Renal pelvis (tissue), 1 donor: ENCODE measurements at regions not wholly inside any gene's neighbourhood (a gene's known extent, or its start where the extent isn't known, plus 50 kb on each side); places are given as distances from the start of the nearest gene placed in this dataset.
"Not testable (repeated sequence)": the region's sequence is repeated elsewhere in the genome, so short reads cannot be mapped to it uniquely, and the experiment has no call there.

Experiments used
- DNase-seq: peaks from one replicate; pipeline ENCODE4 v3.0.0-alpha.2; 2013

DNA sequence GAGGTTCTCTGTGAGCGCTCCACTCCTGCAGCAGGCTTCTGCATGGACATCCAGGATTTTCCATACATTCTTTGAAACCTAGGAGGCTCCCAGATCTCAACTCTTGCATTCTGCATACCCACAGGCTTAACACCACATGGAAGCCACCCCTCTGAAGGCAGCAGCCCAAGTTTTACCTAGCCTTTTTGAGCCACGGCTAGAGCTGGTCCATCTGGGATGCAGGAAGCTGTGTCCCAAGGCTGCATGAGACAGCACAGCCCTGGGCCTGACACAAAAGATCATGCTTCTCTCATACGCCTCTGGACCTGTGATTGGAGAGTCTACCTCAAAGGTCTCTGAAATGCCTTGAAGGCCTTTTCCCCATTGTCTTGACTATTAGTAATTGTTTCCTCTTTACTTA lies 53.6 kb upstream of the RPRM start:
- no peak for DNase-seq

DNA sequence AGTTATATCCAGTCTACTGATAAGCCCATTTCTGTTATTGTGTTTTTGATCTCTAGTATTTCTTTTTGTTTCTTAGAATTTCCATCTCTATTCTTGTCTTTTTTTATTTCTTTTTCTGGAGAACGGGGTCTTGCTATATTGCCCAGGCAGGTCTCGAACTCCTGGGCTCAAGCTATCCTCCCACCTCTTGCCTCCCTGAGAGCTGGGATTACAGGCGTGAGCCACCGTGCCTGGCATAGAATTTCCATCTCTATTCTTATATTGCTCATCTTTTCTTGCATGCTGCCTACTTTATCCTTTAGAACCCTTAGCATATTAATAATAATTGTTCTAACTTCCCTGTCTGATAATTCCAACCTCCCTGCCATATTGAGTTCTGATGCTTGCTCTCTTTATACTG lies 55.2 kb upstream of the RPRM start:
- not testable (repeated sequence) for DNase-seq

DNA sequence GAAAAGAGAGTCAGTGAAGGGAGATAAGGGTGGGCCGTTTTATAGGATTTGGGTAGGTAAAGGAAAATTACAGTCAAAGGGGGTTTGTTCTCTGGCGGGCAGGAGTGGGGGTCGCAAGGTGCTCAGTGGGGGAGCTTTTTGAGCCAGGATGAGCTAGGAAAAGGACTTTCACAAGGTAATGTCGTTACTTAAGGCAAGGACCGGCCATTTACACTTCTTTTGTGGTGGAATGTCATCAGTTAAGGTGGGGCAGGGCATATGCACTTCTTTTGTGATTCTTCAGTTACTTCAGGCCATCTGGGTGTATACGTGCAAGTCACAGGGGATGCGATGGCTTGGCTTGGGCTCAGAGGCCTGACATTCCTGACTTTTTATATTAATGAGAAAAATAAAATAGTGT lies 56.0 kb upstream of the RPRM start:
- DNase-seq = not testable (repeated sequence)

DNA sequence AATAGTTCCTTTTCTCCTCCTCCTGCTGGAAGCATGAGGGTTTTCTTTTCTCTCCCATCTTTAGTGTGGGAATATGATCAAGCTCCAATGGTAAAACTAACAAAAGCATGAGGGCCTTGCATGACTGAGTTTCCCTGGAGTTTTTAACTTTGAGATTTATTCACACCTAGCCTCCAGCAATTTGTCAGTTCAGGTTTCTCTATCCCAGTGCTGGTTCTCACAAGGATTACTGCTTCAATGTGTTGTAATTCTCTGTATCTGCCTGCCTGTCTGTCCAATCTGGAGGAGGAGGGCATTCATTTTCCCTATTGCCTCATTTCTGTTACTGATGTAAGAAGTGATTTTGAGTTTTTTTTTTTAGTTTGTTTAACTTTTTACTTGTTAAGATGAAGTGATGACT lies 57.6 kb upstream of the RPRM start:
- peak; percentile 34 for DNase-seq

- DNase-seq = not testable (repeated sequence)
Measured at GRCh38 chr2:153538102-153538501, 59.5 kb upstream of the RPRM start.

DNA sequence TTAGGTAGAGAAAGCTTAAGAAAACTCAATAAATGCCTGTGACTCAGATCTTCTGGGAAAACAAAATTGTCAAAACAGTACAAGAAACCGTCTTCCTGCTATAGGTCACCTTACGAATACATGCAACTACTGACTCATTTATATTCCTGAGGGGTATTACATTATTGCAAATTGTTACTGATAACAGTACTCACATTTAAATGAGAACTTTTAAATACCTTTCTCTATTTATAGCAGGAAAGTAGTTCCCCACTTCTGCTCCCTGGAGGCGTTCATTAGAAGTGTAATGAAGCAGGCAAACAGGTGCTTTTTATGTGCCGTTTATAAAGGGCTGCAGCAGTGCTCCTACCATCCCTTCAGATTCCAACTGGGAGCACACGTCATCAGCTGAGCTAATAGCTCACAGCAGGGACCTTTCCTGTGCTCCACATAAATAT lies 65.1 kb upstream of the RPRM start:
- DNase-seq = peak; percentile 15

- DNase-seq = no peak
Measured at GRCh38 chr2:153546358-153546757, 67.8 kb upstream of the RPRM start.

DNA sequence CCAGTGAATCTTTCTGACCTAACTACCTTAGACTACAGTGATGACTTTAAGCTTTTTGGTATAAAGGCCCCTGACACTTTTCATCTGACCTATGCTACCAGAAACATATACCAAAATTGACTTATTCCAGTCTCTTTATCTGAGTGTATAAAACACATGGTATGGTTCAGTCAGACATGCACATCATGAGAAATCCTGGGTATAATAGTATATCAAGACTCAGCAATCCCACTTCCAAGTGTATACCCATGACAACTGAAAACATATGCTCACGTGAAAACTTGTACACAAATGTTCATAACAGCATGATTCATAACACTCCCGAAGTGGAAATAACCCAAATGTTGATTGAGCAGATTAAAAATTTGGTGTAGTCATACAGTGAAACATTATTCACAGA lies 70.0 kb upstream of the RPRM start:
- no peak for DNase-seq

DNA sequence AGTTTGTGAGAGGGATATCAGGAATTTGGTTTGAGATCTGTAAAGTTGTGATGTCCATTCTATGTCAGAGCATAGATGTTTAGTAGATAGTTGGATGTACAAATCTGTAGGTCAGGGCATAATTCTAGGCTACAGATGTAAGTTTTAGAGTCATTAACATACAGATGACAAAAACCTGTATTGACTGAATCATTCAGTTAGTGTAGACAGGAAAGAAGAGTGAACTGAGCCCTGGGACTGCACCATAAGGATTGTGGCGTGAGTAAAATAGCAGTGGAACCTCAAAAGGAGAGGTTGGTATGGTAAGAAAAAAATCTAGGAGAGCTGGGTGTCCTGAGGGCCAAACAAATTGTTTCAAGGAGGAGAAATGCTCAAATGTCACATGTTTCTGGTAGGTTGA lies 73.1 kb upstream of the RPRM start:
- no peak for DNase-seq

GRCh38 chr2:153557211-153557610 lies 78.6 kb upstream of the RPRM start:
- DNase-seq = no peak

DNA sequence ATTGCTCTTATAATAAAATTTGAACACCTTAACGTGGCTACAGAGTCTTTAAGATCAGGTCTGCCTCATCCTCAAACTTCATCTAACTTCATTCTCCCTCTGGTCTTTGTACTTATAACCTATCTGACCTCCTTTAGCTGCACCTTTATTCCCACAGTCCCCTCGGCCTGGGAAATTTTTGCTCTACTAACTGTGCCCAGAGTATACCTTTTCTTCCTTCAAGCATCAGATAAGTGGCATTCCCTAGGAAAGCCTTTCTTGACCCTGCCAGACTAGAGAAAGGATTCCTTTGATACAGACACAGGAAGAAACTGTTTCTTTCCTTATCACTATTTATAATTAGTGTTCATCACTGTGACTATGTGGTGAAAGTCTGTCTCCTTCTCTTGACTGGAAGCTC lies 79.2 kb upstream of the RPRM start:
- DNase-seq = no peak

- DNase-seq = no peak
Measured at GRCh38 chr2:153558247-153558646, 79.7 kb upstream of the RPRM start.

DNA sequence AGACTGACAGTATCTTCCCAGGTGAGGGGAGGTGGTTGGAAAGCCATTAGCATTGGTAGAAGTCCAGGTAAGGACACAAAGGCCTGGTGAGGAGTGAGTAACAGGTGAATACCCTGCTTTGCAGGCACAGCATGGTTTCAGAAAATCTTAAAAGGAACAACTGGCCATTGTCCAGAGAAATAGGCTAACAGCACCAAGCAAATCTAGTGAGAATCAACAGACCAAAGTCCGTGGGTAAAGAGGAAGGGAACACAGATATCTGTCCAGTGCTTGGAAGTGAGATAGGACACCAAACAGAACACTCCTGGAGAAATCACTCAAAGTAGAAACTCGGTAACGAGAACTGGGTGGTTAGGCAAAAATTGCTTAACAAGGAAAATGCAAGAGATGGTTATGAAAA lies 88.8 kb upstream of the RPRM start:
- no peak for DNase-seq

- no peak for DNase-seq
Measured at GRCh38 chr2:153568105-153568504, 89.5 kb upstream of the RPRM start.

DNA sequence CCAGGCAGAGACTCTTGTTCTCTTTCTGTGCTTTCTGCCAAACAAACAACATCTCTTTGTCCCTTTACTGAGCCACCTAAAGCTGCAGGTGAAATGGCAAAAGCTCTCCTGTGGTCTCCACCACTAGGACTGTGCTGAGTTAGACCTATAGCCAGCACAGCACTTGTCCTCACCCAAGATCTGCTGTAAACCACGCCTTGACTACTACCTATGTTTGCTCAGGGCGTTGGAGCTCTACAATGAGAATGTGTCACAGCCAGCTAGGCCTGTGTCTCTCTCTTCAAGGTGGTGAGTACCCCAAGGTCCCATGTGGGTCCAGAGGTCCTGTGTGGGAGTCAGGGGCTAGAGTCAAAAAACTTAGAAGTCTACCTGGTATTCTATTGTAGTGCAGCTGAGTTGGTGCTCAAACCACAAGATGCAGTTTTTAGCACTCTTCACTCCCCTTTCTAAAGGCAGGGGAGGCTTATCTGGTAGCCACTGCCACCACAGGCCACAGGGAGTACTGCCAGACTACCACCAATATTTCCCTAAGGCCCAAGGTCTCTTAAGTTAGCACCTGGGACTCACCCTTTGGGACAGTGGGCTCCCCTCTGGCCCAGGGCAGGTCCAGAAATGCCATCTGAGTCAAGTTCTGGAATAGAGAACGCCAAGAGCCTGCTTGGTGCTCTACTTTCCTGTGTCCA lies 96.8 kb upstream of the RPRM start:
- DNase-seq = no peak

- DNase-seq = no peak
Measured at GRCh38 chr2:153584244-153584643, 105.7 kb upstream of the RPRM start.

DNA sequence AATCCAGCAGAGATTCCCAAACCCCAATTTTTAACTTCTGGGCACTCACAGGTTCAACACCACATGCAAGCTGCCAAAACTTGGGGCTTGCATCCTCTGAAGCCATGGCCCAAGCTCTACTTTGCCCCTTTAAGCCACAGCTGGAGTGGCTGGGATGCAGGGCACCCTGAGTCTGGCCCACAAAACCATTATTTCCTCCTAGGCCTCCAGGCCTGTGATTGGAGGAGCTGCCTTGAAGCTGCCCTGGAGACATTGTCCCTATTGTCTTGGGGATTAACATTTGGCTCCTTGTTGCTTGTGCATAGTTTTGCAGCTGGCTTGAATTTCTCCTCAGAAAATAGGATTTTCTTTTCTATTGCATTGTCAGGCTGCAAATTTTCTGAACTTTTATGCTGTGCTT lies 109.8 kb upstream of the RPRM start:
- no peak for DNase-seq

DNA sequence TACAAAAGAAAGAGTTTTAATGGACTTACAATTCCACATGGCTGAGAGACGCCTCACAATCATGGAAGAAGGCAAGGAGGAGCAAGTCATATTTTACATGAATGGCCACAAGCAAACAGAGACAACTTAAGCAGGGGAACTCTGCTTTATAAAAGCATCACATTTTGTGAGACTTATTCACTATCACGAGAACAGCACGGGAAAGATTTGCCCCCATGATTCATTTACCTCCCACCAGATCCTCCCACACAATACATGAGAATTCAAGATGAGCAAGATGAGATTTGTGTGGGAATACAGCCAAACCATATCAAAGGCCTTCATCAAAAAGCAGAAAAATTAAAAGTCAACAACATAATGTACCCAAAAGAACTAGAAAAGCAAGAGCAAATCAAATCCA lies 111.0 kb upstream of the RPRM start:
- no peak for DNase-seq

DNA sequence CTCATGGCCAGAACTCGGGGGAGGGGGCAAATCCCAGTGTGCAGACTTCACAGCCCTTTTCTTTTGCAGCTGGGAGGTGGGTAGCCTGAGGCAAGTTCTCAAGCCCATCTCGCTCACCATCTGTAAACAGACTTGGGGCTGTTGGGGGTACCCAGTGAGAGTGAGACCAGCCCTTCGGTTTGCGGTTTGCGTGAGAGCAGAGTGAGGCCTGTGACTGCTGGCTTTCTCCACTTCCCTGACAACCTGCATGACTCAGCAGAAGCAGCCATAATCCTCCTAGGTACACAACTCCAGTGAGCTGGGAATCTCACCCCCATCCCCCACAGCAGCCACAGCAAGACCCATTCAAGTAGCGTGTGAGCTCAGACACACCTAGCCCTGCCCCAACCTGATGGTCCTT lies 114.5 kb upstream of the RPRM start:
- not testable (repeated sequence) for DNase-seq

DNA sequence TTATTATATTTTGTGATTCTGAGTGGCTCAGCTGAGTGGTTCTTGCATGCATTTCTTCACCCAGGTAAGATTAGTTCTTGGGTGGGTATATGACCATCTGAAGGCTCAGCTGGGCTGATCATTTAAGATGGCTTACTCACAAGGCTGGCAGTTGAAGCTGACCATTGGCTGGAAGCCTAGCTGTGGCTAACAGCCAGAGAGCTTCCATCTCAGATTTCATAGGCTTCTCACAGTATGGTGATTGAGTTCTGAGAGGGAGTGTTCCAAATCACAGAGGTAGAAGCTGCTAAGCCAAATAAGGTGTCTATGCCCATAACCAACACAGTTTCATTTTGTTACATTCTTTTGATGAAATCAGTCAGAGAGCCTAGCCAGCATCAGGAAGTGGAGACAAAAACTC lies 117.4 kb upstream of the RPRM start:
- DNase-seq = no peak

DNA sequence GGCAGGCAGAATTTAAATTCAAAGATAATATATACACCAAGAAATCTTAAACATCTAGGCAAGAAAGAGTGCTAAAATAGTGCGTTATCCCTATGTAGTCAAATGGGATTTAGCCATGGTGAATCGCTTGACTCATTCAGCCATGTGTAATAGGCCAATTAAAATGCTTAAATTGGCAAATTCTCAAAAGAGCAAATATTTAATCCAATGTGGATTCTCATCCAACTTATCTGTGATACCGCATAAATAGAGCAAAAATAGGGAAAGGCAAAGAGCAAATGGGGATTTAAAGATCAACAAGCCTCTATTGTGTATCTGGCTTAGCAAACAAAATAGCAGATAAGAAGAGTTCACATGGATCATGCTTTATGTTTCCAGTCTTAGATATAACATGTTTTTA lies 123.2 kb upstream of the RPRM start:
- DNase-seq = no peak

- no peak for DNase-seq
Measured at GRCh38 chr2:153604133-153604532, 125.6 kb upstream of the RPRM start.

DNA sequence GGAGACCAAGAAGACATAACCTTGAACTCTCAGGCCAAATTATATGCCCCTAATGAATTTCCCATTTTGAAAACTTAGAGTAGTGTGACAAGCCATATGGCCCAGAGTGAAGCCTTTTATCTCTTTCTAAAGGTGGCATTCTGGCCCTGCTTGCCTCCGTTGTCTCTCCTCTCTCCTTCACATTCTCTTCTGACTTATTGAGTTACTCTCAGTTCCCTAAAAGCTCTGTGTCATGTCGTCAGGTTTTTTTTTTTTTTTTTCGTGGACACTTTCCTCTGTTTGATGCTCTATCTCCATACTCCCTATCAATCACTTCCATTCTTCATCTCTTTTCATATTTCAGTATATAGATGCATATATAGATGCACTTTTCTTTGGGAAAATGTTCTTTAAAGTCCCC lies 128.1 kb upstream of the RPRM start:
- no peak for DNase-seq

GRCh38 chr2:153622285-153622684 lies 143.7 kb upstream of the RPRM start:
- no peak for DNase-seq

GRCh38 chr2:153623020-153623419 lies 144.5 kb upstream of the RPRM start:
- DNase-seq = no peak
